ENCODE measurements at regions not wholly inside any gene's neighbourhood (a gene's known extent, or its start where the extent isn't known, plus 50 kb on each side); places are given as distances from the start of the nearest gene placed in this dataset.

GRCh38 chr12:17076811-17077210 lies 470.8 kb upstream of the LMO3 start:
- TF ChIP-seq CTCF (IDR thresholded peaks at IDR 0.05) (no peak), POLR2A (IDR thresholded peaks at IDR 0.05) (no peak)

Data from Peyer's patch (tissue), 4 donors.